ENCODE measurements at regions not wholly inside any gene's neighbourhood (a gene's known extent, or its start where the extent isn't known, plus 50 kb on each side); places are given as distances from the start of the nearest gene placed in this dataset.

GRCh38 chr2:239762106-239762505 lies 263.0 kb downstream of the NDUFA10 start:
- no peak for DNase-seq (ENCODE audit: low read depth)

- no peak for DNase-seq (ENCODE audit: low read depth)
These were observed 264.5 kb downstream of the NDUFA10 start for GRCh38 chr2:239760596-239760995.

- DNase-seq (ENCODE audit: low read depth) = no peak
These were observed 266.8 kb downstream of the NDUFA10 start for GRCh38 chr2:239758279-239758877.

GRCh38 chr2:239756790-239757760 lies 268.1 kb downstream of the NDUFA10 start:
- no peak for DNase-seq (ENCODE audit: low read depth)

- no peak for DNase-seq (ENCODE audit: low read depth)
These were observed 268.9 kb downstream of the NDUFA10 start for GRCh38 chr2:239756031-239756789.

- DNase-seq (ENCODE audit: low read depth) = no peak
These were observed 271.7 kb downstream of the NDUFA10 start for GRCh38 chr2:239753401-239753837.

GRCh38 chr2:239752951-239753350 lies 272.2 kb downstream of the NDUFA10 start:
- DNase-seq (ENCODE audit: low read depth) = no peak

GRCh38 chr2:239751679-239752355 lies 273.3 kb downstream of the NDUFA10 start:
- DNase-seq (ENCODE audit: low read depth) = no peak

GRCh38 chr2:239750929-239751678 lies 274.0 kb downstream of the NDUFA10 start:
- no peak for DNase-seq (ENCODE audit: low read depth)

GRCh38 chr2:239750045-239750835 lies 274.9 kb downstream of the NDUFA10 start:
- no peak for DNase-seq (ENCODE audit: low read depth)

- no peak for DNase-seq (ENCODE audit: low read depth)
These were observed 275.8 kb downstream of the NDUFA10 start for GRCh38 chr2:239749272-239749873.

GRCh38 chr2:239748811-239749210 lies 276.3 kb downstream of the NDUFA10 start:
- no peak for DNase-seq (ENCODE audit: low read depth)

GRCh38 chr2:239747771-239748170 lies 277.4 kb downstream of the NDUFA10 start:
- DNase-seq (ENCODE audit: low read depth) = no peak

GRCh38 chr2:239747274-239747673 lies 277.9 kb downstream of the NDUFA10 start:
- DNase-seq (ENCODE audit: low read depth) = no peak

- no peak for DNase-seq (ENCODE audit: low read depth)
These were observed 278.4 kb downstream of the NDUFA10 start for GRCh38 chr2:239746559-239747246.

- no peak for DNase-seq (ENCODE audit: low read depth)
These were observed 279.5 kb downstream of the NDUFA10 start for GRCh38 chr2:239745386-239746227.

GRCh38 chr2:239744706-239745340 lies 280.3 kb downstream of the NDUFA10 start:
- no peak for DNase-seq (ENCODE audit: low read depth)

GRCh38 chr2:239743206-239743605 lies 281.9 kb downstream of the NDUFA10 start:
- no peak for DNase-seq (ENCODE audit: low read depth)
